ENCODE measurements at regions not wholly inside any gene's neighbourhood (a gene's known extent, or its start where the extent isn't known, plus 50 kb on each side); places are given as distances from the start of the nearest gene placed in this dataset.

DNA sequence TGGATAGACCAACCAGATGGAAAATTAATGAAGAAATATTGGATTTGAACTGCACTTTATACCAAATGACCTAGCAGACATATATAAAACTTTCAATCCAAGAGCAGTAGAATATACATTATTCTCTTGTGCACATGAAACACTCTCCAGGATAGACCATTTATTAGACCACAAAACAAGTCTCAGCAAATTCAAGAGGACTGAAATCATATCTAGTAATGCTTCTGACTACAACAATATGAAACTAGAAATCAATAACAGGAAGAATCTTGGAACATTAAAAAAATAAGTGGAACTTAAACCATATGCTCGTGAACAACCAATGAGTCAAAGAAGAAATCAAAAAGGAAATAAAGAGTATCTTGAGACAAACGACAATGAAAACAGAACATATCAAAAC, 150.0 kb upstream of the CD180 start:
- ChIA-PET CTCF (no interaction called here), POLR2A (no interaction called here)
- H3K4me1 Mint-ChIP-seq: peaks cover 33% of the 10 kb centered on the region
- H3K27me3 Mint-ChIP-seq (ENCODE audit: low read depth): no peaks in the 10 kb centered on the region
- H3K27ac Mint-ChIP-seq: no peak overlapping the region
- peaks cover 26% of the 10 kb centered on the region for H3K9me3 Mint-ChIP-seq
- TF ChIP-seq ZSCAN18 (CRISPR knock-in tag; IDR thresholded peaks at IDR 0.05) (no peak), FOXP1 (CRISPR knock-in tag; IDR thresholded peaks at IDR 0.05; ENCODE audit: borderline replicate concordance) (no peak), IRF2 (CRISPR knock-in tag; IDR thresholded peaks at IDR 0.05; ENCODE audit: borderline replicate concordance, low read depth) (no peak), ZNF281 (CRISPR knock-in tag; IDR thresholded peaks at IDR 0.05) (no peak), RORB (CRISPR knock-in tag; IDR thresholded peaks at IDR 0.05) (no peak), NFE2L1 (CRISPR knock-in tag; IDR thresholded peaks at IDR 0.05) (no peak), RELA (CRISPR knock-in tag; IDR thresholded peaks at IDR 0.05; ENCODE audit: borderline replicate concordance) (no peak), OVOL2 (CRISPR knock-in tag; IDR thresholded peaks at IDR 0.05; ENCODE audit: borderline replicate concordance) (no peak), PRDM15 (CRISPR knock-in tag; IDR thresholded peaks at IDR 0.05) (no peak), ZNF416 (CRISPR knock-in tag; IDR thresholded peaks at IDR 0.05) (no peak), ETV6 (CRISPR knock-in tag; IDR thresholded peaks at IDR 0.05) (no peak), CREB1 (CRISPR knock-in tag; IDR thresholded peaks at IDR 0.05) (no peak), KAT7 (CRISPR knock-in tag; IDR thresholded peaks at IDR 0.05; ENCODE audit: borderline replicate concordance) (no peak), HMGA2 (CRISPR knock-in tag; IDR thresholded peaks at IDR 0.05) (no peak), PREB (CRISPR knock-in tag; IDR thresholded peaks at IDR 0.05; ENCODE audit: borderline replicate concordance) (no peak), SMAD4 (CRISPR knock-in tag; IDR thresholded peaks at IDR 0.05) (no peak)
- TF ChIP-seq, protein P1, sequence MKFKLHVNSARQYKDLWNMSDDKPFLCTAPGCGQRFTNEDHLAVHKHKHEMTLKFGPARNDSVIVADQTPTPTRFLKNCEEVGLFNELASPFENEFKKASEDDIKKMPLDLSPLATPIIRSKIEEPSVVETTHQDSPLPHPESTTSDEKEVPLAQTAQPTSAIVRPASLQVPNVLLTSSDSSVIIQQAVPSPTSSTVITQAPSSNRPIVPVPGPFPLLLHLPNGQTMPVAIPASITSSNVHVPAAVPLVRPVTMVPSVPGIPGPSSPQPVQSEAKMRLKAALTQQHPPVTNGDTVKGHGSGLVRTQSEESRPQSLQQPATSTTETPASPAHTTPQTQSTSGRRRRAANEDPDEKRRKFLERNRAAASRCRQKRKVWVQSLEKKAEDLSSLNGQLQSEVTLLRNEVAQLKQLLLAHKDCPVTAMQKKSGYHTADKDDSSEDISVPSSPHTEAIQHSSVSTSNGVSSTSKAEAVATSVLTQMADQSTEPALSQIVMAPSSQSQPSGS (CRISPR knock-in tag; IDR thresholded peaks at IDR 0.05; ENCODE audit: borderline replicate concordance, low read depth): no peak
- no peak for DNase-seq (ENCODE audit: low spot score)
- no peak overlapping the region for H3K4me3 Mint-ChIP-seq
- ATAC-seq: no peak
- H3K36me3 Mint-ChIP-seq: peaks cover 22% of the 10 kb centered on the region; the same call in 1 of the 2 replicates

Measured in WTC11 (cell line).